Breast epithelium (tissue), 4 donors: ENCODE measurements at regions not wholly inside any gene's neighbourhood (a gene's known extent, or its start where the extent isn't known, plus 50 kb on each side); places are given as distances from the start of the nearest gene placed in this dataset.

Experiments
- DNase-seq, 2 donors: peaks; one replicate each; pipeline ENCODE4 v3.0.0-alpha.2; 2019; ENCODE audit warnings: low spot score in 2 of 2
- H3K27ac ChIP-seq, 2 donors: fragments of 200-600 bp; sonication (generic) in 1 of 2; one replicate each; pipeline ENCODE4 v1.5.1; 2016 to 2019; ENCODE audit warnings: mild to moderate bottlenecking in 1 of 2
- H3K27me3 ChIP-seq, 2 donors: fragments of 200-600 bp; sonication (generic) in 1 of 2; one replicate each; pipeline versions ENCODE4 v1.5.1 to v1.6.0; 2017 to 2019; ENCODE audit warnings: control low read depth in 1 of 2, mild to moderate bottlenecking in 1 of 2
- H3K36me3 ChIP-seq: fragments of 200-600 bp; one replicate; pipeline ENCODE4 v1.5.1; 2019
- H3K4me1 ChIP-seq, 2 donors: fragments of 200-600 bp; sonication (generic); one replicate each; pipeline ENCODE4 v1.5.1; 2016 to 2019; ENCODE audit warnings: control low read depth in 1 of 2
- H3K4me3 ChIP-seq, 3 donors: fragments of 200-600 bp; sonication (generic); 1 replicate in 2 of 3; 2 replicates in 1 of 3; pipeline ENCODE4 v1.5.1; 2016 to 2019; ENCODE audit warnings: mild to moderate bottlenecking in 3 of 3, moderate library complexity in 2 of 3
- H3K9me3 ChIP-seq, 2 donors: fragments of 200-600 bp; sonication (generic) in 1 of 2; one replicate each; pipeline ENCODE4 v1.5.1; 2016 to 2019; ENCODE audit warnings: control low read depth in 1 of 2
- POLR2A ChIP-seq: fragments of 450-650 bp; IDR thresholded peaks from one replicate; pipeline ENCODE4 v1.6.1; 2016; ENCODE audit warnings: antibody characterized with exemption, mild to moderate bottlenecking, moderate library complexity
- POLR2AphosphoS5 ChIP-seq, 3 donors: sonication (generic); formaldehyde crosslinking; IDR thresholded peaks; one replicate each; pipeline ENCODE4 v1.6.1; 2017; ENCODE audit warnings: antibody characterized with exemption in 3 of 3
- intact Hi-C: fragments of 100-400 bp; cut with DNase I; formaldehyde crosslinking; loops from one replicate; pipeline ENCODE4 v1.15.1; 2023; ENCODE audit warnings: low total_unique reads
- TF ChIP-seq, protein P1 (sequence below), 3 donors: fragments of 450-650 bp; IDR thresholded peaks; one replicate each; pipeline ENCODE4 v1.5.1; 2016 to 2017; ENCODE audit warnings: antibody characterized with exemption in 3 of 3, mild to moderate bottlenecking in 3 of 3, moderate library complexity in 3 of 3

DNA sequence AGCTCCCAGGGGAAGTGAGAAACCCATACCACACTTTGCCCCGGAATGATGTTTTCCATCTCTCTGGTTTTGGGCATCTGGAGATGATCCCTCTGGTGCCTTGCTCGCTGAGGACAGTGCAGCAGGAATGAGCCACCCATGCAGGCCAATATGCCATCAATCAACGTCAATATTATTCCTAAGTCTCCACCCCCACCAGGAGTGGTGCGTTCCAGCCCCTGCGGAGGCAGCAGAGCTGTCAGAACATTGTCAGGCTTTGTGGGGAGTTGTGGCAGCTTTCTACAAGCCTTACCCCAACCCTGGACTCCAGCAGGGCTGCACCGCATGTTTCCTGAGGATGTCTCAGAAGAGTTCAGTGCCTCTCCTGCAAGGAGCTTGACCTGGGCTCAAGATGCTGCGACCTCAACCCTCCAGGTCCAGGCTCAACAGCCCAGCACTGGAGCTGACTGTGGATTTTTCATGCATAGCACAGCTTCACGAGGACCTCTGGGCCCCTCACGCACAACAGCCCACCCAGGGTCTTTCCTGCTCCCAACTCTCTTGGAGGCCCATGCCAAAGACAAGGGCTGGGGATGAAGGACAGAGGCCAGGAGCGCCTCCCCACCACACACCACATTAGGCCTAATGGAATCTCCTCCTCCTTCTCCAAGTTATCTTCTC, 67.5 kb downstream of the PSMG1 start:
- intact Hi-C loops, result no loop called here
- Histone ChIP-seq H3K36me3 (no peaks in the 10 kb centered on the region), H3K27ac (no peak overlapping the region), H3K27me3 (no peaks in the 10 kb centered on the region), H3K4me1 (no peaks in the 10 kb centered on the region), H3K4me3 (no peak overlapping the region), H3K9me3 (no peaks in the 10 kb centered on the region)
- no peak for TF ChIP-seq POLR2AphosphoS5 (IDR thresholded peaks at IDR 0.05)
- TF ChIP-seq POLR2A, result no peak
- TF ChIP-seq, protein P1, sequence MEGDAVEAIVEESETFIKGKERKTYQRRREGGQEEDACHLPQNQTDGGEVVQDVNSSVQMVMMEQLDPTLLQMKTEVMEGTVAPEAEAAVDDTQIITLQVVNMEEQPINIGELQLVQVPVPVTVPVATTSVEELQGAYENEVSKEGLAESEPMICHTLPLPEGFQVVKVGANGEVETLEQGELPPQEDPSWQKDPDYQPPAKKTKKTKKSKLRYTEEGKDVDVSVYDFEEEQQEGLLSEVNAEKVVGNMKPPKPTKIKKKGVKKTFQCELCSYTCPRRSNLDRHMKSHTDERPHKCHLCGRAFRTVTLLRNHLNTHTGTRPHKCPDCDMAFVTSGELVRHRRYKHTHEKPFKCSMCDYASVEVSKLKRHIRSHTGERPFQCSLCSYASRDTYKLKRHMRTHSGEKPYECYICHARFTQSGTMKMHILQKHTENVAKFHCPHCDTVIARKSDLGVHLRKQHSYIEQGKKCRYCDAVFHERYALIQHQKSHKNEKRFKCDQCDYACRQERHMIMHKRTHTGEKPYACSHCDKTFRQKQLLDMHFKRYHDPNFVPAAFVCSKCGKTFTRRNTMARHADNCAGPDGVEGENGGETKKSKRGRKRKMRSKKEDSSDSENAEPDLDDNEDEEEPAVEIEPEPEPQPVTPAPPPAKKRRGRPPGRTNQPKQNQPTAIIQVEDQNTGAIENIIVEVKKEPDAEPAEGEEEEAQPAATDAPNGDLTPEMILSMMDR (IDR thresholded peaks at IDR 0.05), result no peak
- DNase-seq, result peak in 1 of 2 donors; percentile 2

DNA sequence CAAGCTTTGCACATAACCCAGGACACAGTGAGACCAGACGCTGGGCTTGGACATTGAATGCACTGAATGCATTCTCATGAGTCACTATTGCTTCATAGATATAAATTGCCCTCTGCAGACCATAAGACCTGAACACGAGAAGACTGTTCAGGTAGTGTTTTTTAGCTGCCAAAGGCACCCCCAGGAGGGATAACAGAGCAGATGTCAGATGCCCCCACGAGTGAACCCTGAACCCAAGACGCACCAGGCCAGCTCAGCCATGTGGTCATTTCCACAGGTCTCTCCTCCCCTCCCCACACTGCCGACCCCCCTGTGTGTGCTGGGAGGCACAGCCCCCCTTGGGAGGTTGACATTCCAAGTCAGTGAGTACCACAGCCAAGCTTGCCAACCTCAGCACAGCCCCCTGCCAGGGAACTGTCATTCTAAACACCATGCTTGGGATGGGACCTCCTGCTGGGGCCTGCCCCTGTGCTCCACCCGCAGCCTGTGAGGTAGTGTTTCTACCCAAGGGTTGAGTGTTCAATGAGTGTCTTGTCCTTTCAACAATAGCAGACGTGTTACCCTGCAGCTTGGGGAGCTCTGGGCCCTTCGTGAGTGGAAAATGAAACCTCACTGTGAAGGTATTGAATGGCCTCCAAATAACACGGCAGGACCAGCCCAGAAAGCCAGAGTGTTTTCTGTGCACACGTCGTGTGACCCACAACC, 68.2 kb downstream of the PSMG1 start:
- H3K9me3 ChIP-seq, result no peaks in the 10 kb centered on the region
- peak in 1 of 2 donors; percentile 5 for DNase-seq
- no peaks in the 10 kb centered on the region for H3K36me3 ChIP-seq
- intact Hi-C loops, result no loop called here
- no peak overlapping the region for H3K4me3 ChIP-seq
- H3K4me1 ChIP-seq, result no peaks in the 10 kb centered on the region
- TF ChIP-seq POLR2AphosphoS5 (IDR thresholded peaks at IDR 0.05) (no peak), POLR2A (no peak)
- TF ChIP-seq, protein P1 (IDR thresholded peaks at IDR 0.05), result no peak
- H3K27me3 ChIP-seq, result no peaks in the 10 kb centered on the region
- H3K27ac ChIP-seq, result no peak overlapping the region

DNA sequence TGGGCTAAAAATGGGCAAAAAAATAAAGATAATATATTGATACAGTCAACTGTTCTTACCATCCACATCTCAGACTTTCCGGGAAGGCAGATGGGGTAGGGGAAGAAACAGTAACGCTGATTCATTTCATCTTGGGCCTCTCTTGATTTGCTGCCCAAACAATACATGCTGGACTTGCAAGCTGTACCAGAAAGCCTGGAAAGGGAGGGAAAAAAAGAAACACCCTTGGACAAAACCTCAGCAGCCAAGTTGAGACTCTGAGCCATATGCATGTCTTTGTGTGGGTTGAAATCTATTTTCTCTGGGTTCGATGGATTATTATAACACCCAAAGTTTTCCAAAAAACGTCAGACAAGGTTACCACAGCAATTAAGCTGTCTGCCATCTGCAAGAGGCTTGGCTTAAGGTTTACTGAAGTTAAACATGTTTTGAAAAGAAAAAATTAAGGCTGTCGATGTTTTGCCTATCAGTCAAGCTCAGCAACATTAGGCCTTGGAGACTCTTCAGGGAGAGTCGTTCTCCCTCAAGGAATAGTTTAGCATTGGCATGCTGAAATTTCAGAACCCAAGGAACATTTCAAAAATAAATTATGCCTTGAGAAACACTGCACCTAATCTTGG, 71.2 kb downstream of the PSMG1 start:
- no peaks in the 10 kb centered on the region for H3K36me3 ChIP-seq
- no peak overlapping the region for H3K27ac ChIP-seq
- no peak for DNase-seq
- intact Hi-C loops, result no loop called here
- TF ChIP-seq POLR2AphosphoS5 (IDR thresholded peaks at IDR 0.05) (no peak), POLR2A (no peak)
- TF ChIP-seq, protein P1 (IDR thresholded peaks at IDR 0.05), result no peak
- H3K9me3 ChIP-seq, result no peaks in the 10 kb centered on the region
- no peaks in the 10 kb centered on the region for H3K27me3 ChIP-seq
- no peaks in the 10 kb centered on the region for H3K4me1 ChIP-seq
- H3K4me3 ChIP-seq, result no peak overlapping the region

DNA sequence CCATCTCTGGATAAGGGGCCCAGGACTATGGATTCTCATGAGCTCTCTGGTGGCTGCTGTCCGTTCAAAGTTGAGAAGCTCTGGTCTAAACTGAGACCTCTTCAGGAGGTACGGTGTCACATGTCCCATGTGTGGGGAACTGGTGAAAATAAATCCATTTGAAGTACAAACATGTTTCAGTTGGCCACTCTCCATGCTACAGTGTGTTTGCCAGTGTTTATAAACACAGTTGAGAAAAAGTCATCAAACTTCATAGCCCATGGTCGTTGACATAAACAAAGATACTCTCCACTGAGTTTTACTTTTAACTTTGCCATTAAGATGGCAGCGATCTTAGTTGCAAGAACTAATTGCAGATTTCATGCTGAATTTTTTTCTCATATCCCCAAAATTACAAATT, 72.8 kb downstream of the PSMG1 start:
- Histone ChIP-seq H3K27ac (no peak overlapping the region), H3K4me3 (no peak overlapping the region), H3K4me1 (no peaks in the 10 kb centered on the region), H3K36me3 (no peaks in the 10 kb centered on the region), H3K27me3 (no peaks in the 10 kb centered on the region), H3K9me3 (no peaks in the 10 kb centered on the region)
- no peak for DNase-seq
- TF ChIP-seq, protein P1 (IDR thresholded peaks at IDR 0.05), result no peak
- no peak for TF ChIP-seq POLR2AphosphoS5 (IDR thresholded peaks at IDR 0.05)
- TF ChIP-seq POLR2A, result no peak
- intact Hi-C loops, result no loop called here
